A673 (cell line): ENCODE measurements at regions not wholly inside any gene's neighbourhood (a gene's known extent, or its start where the extent isn't known, plus 50 kb on each side); places are given as distances from the start of the nearest gene placed in this dataset.

Experiments used
- EZH2 ChIP-seq: fragments of 200-600 bp; sonication (generic); IDR thresholded peaks from 2 replicates; pipeline ENCODE4 v1.6.1; 2017; ENCODE audit warnings: borderline replicate concordance, low read depth, mild to moderate bottlenecking, mixed read lengths, antibody characterized with exemption, low read length; ENCODE audit not compliant: poor library complexity, severe bottlenecking
- TF ChIP-seq, protein P1 (sequence below): fragments of 300-800, 200-600 bp; sonication (generic); conservative IDR thresholded peaks from 2 replicates; pipeline ENCODE4 v1.5.1; 2017; ENCODE audit warnings: low read depth, mild to moderate bottlenecking, antibody characterized with exemption, low read length, moderate library complexity, mixed read lengths

DNA sequence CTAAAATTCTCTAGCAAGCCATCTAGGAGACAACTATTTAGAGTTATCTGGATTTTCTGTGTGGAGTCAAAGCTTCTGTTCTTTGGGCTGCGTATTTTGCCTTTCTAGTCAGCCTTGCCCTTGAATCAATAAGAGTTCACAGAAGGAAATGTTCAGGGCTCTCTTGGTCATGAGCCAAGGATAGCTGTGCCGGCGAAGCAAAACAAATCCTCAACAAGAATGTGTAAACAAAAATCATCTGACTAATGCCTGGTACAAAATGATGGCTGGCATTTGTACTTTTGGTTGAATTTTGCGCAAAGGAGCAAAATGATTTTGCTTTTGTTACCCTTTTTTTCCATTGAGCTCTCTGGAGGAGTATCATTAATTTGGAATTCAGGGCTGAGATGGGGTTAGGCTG, 171.1 kb downstream of the DACT1 start:
- TF ChIP-seq EZH2 = no peak
- TF ChIP-seq, protein P1, sequence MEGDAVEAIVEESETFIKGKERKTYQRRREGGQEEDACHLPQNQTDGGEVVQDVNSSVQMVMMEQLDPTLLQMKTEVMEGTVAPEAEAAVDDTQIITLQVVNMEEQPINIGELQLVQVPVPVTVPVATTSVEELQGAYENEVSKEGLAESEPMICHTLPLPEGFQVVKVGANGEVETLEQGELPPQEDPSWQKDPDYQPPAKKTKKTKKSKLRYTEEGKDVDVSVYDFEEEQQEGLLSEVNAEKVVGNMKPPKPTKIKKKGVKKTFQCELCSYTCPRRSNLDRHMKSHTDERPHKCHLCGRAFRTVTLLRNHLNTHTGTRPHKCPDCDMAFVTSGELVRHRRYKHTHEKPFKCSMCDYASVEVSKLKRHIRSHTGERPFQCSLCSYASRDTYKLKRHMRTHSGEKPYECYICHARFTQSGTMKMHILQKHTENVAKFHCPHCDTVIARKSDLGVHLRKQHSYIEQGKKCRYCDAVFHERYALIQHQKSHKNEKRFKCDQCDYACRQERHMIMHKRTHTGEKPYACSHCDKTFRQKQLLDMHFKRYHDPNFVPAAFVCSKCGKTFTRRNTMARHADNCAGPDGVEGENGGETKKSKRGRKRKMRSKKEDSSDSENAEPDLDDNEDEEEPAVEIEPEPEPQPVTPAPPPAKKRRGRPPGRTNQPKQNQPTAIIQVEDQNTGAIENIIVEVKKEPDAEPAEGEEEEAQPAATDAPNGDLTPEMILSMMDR = no peak
